ENCODE measurements at regions not wholly inside any gene's neighbourhood (a gene's known extent, or its start where the extent isn't known, plus 50 kb on each side); places are given as distances from the start of the nearest gene placed in this dataset.

- no peak for DNase-seq
Observed at GRCh38 chr12:92614001-92614400, 88.8 kb upstream of the PLEKHG7 start.

- DNase-seq: no peak
Observed at GRCh38 chr12:92612611-92613010, 90.2 kb upstream of the PLEKHG7 start.

- DNase-seq: peak; percentile 5
Observed at GRCh38 chr12:92608151-92609091, 94.4 kb upstream of the PLEKHG7 start.

GRCh38 chr12:92606956-92607355, 95.8 kb upstream of the PLEKHG7 start:
- DNase-seq: no peak

- DNase-seq: no peak
Observed at GRCh38 chr12:92605621-92606170, 97.1 kb upstream of the PLEKHG7 start.

- DNase-seq: no peak
Observed at GRCh38 chr12:92604786-92605185, 98.0 kb upstream of the PLEKHG7 start.

- DNase-seq: no peak
Observed at GRCh38 chr12:92603741-92604432, 98.9 kb upstream of the PLEKHG7 start.

GRCh38 chr12:92602930-92603623, 99.7 kb upstream of the PLEKHG7 start:
- DNase-seq: no peak

- no peak for DNase-seq
Observed at GRCh38 chr12:92602476-92602875, 100.3 kb upstream of the PLEKHG7 start.

- no peak for DNase-seq
Observed at GRCh38 chr12:92601680-92602079, 101.1 kb upstream of the PLEKHG7 start.

- peak; percentile 5 for DNase-seq
Observed at GRCh38 chr12:92601176-92601575, 101.6 kb upstream of the PLEKHG7 start.

GRCh38 chr12:92600052-92600451, 102.7 kb upstream of the PLEKHG7 start:
- no peak for DNase-seq

- no peak for DNase-seq
Observed at GRCh38 chr12:92597997-92598396, 104.8 kb upstream of the PLEKHG7 start.

GRCh38 chr12:92597118-92597517, 105.7 kb upstream of the PLEKHG7 start:
- no peak for DNase-seq

- DNase-seq: no peak
Observed at GRCh38 chr12:92596383-92596782, 106.4 kb upstream of the PLEKHG7 start.

GRCh38 chr12:92595663-92596062, 107.1 kb upstream of the PLEKHG7 start:
- no peak for DNase-seq

- no peak for DNase-seq
Observed at GRCh38 chr12:92593734-92594402, 108.9 kb upstream of the PLEKHG7 start.

GRCh38 chr12:92585115-92585727, 117.6 kb upstream of the PLEKHG7 start:
- DNase-seq: no peak

GRCh38 chr12:92583910-92584309, 118.9 kb upstream of the PLEKHG7 start:
- no peak for DNase-seq

GRCh38 chr12:92582893-92583292, 119.9 kb upstream of the PLEKHG7 start:
- no peak for DNase-seq

- no peak for DNase-seq
Observed at GRCh38 chr12:92582475-92582874, 120.3 kb upstream of the PLEKHG7 start.

- DNase-seq: no peak
Observed at GRCh38 chr12:92581604-92582003, 121.2 kb upstream of the PLEKHG7 start.

All from hematopoietic multipotent progenitor cell treated with erythropoietin and hydrocortisone succinate and interleukin-3 and kit ligand, for 8 days (in vitro differentiated cells).